HTR-8/SVneo (cell line): ENCODE measurements at regions not wholly inside any gene's neighbourhood (a gene's known extent, or its start where the extent isn't known, plus 50 kb on each side); places are given as distances from the start of the nearest gene placed in this dataset.

ENCODE experiments used
- DNase-seq: peaks from one replicate; pipeline ENCODE4 v3.0.0; 2011; ENCODE audit warnings: low spot score, mixed read lengths; ENCODE audit not compliant: insufficient read length
- FAIRE-seq: peaks from 2 replicates; lab custom pipeline; 2011; peaks lifted over from hg19 to GRCh38; lab: Jason Lieb, UNC

DNA sequence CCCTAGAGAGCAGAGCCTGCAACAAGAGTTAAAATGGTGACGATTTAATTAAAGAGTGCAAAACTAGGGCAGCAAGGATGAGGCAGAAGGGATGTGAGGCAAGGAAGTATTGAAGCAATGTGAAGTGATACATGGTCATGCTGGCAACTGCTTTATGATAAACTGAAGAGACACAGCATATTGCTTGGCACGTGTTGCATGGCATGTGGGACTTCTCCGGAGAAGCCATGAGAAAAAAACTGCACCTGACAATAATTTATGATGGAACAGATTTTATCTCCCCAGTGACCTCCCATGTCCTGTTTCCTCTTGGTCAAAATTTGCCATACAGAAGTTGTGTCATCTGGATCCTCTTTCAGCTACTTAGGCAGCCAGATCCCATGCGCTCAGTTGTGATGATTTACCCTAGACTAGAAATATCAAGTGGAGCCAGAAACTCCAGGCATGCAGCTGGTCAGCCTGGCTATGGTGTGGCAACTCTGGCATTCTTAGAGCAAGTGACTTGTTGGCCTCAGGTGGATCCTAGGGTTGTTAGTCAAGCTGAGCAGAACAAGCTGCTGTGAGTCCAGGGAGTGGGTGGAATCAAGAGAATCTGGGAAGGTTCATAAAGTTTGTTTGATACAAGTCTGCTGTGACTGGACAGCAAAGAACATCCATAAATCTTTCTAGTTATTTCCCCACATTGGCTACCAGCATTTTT, 611.4 kb upstream of the USP24 start:
- FAIRE-seq, result no peak
- DNase-seq, result no peak

DNA sequence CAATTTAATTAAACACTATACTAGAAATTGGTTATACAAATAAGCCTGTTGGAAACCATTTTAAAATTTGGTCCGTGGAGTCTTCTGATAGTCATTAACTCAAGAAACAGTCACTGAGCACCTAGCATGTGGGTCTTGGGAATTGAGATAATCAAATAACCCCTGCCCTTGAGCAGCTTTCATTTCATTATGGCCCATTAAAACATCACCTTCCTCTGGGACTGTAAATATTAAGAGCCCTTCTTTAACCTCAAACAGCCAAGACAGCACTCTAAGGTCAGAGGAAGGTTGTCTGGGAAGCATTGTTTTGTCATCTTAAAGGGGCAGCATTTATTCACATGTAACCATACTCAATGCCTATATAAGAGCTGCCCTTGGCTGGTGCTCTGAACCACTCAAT, 610.3 kb upstream of the USP24 start:
- no peak for FAIRE-seq
- no peak for DNase-seq

DNA sequence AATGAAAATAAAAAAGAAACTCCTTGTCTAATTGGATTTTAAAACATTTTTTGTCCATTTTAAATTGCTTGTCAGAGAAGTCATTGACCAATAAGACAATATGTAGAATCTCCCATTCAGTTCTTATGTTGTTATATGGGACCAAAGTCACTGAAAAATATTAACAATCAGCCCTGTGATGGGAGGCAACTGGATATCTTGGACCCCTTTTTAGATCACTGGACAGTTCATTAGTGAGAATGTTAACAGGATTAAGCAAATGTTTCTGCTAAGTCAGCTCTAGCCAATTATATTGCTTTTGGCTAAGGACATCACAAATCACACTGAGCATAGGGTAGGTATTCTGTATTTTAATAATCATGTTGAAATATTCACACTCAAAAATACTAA, 609.1 kb upstream of the USP24 start:
- FAIRE-seq, result no peak
- DNase-seq, result no peak

DNA sequence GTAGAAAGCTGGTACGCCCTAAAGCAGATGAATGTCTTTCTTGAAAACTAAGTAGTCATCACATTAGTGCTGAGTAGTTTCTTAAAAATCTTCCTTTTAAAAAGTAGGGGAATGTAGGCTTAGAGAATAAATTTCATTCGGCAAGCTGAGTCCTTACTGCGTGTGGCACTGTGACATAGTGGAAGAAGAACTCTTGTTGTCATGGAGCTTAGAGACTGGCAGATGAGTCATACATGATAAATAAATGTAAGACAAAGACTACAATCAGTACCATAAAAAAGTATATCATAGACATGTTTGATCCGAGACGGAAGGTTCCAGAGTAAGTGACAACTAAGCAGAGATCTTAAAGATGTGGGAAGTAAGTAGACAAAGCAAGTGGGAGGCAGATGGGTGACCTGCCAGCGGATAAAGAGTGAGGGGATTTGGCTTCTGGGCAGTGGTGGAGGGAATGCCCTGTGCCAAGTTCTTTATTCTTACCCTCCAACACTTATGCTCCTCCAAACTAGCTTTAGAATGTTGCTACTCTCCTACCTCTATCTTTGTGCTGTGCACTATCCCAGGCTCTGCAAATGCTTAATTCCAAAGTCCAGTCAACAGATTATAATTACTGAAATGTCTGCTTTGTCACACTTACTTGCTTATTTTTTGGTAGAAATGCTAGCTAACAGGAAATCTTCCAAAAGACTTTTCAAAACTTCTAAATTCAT, 608.5 kb upstream of the USP24 start:
- no peak for FAIRE-seq
- no peak for DNase-seq

DNA sequence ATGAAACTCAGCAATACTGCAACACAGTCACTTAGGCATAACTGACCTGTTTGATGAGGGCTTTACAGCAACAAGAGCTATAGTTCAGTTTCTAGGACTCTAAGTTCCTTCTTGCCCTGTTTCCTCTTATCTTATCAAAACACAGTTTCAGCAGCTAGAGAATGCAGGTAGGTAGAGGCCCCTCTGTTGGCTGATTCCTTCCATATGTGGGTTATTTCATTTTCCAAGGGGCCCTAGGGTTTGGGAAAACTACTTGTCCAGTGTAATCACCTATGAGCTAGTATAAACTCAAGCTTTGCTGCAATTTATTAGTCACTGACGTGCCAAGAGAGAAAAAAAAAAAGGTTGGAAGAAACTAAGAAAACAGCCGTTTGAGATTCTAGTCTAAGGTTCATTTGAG, 607.7 kb upstream of the USP24 start:
- FAIRE-seq (no peak), DNase-seq (no peak)

DNA sequence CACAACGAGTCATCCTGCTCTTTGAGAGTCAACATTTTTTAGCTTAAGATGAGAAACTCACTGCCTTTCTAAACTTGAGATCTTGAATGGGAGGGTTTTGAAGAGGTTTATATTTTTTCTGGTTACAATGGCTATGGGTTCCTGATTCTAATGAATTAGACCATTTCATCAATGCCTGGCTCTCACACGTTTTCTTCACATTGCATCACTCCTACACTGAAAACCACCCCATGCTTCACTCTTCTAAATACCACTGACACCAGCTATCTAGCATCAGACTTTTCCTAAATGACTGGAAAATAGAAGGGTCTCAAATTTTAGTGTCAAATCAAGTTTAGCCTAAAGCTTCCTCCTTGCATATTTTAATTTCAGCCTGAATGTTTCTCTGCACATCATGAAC, 606.1 kb upstream of the USP24 start:
- FAIRE-seq, result no peak
- no peak for DNase-seq

DNA sequence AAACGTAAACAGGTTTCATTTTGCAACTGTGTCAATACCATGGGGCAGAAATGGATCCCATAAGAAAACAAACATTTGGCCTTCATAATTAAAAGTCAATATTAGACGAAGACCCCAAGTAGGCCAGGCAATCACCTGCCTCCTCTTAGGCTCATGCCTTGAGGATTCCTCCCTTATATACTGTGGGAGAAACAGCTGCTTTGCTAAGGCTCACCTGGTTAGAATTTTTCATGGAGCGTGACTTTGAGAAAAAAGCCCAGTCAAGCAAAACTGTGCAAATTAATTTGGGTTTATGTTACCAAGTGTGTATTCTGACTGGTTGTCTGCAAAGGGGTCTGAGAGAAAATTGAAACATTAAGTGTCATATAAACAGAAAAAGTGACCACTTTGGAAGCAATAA, 605.3 kb upstream of the USP24 start:
- DNase-seq (no peak), FAIRE-seq (no peak)

DNA sequence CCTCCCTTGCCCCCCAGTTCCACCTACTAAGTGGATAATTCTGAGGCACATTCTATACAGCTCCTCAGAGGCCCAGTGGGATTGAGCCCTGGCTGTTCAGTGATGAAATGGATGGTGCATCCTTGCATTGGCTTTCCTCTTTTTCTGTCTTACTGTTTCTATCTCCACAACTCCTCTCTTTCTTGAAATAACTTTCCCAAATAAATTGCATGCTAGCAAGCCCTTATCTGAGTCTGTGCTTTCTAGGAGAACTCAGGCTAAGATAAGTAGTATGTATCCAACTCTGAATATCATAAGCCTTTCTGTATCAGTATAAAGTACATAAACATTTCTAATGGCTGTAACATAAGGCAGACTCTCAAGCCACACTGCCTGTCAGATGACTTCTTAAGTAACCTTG, 603.8 kb upstream of the USP24 start:
- no peak for DNase-seq
- no peak for FAIRE-seq

DNA sequence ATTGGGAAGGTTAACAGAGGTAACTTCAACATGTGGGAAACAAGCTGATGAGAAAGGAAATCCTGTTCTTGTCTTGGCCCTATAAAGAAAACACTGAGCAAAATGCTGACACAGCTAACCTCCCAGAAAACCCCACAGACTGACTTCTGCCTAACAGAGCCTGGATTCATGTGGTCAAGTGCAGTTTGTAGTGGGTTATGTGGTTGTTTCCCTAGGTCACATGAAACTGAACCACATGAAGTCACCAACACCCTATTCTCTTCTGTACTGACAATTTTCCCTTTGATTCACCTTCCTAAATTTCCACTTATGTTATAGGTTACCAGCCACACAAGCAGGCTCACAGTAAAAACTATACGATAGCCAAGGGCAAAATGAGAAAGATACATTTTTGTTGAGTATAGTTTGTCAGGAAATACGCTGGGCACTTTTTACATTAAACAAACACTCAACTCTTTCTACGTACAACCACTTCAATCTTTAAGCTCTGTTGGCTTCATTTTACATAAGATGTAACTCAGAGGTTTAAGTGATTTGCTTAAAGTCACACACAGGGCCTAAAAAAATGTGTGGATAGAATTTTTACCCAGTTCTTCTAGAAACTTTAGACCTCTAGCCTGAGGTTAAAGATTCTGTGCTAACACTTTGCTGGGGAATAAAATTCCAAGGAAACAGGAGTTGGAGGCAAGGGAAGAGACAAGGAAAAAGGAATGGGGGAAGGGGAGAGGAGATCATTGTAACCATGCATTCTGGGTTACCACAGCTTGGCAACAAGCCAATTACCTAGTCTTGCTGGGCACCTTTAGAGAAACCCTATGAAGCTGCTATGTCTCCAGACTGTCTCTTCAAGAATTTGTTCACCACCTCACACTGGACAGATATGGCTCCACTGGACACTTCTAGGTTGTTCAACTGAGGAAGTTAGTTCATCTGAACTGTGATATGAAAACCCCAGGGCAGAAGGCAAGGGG, 601.6 kb upstream of the USP24 start:
- no peak for FAIRE-seq
- DNase-seq, result no peak

DNA sequence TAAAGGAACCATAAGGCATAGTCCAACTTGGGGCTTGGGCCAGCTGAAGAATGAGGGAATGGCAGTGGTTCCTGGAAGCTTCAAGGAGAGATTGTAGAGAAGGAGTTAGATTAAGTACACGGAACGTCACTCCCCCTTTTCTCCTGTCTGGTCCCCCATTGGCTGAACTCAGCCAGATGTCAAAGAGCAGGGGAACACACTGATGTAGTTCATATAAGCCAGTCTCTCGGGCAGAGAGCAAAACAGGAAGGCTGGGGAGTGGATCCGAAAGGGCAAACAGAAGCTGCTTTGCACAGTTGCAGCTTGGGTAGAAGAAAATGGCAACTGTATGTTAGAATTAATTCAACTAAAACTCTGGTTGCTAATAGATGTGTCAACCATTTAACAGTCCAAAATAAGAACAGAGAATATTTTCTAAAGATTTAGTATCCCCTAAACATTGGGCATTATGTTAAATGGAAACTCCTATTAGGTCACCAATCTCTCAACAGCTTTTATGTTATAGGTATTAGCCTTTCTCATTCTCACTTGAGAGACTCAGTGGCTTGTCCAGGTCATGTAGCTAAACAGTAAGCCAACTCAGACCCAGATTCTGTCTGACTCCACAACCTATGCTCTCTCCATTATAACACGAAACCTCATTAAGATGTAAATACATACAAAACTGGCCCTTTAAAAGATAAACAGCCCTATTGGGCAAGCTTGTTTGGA, 600.7 kb upstream of the USP24 start:
- FAIRE-seq (no peak), DNase-seq (no peak)

DNA sequence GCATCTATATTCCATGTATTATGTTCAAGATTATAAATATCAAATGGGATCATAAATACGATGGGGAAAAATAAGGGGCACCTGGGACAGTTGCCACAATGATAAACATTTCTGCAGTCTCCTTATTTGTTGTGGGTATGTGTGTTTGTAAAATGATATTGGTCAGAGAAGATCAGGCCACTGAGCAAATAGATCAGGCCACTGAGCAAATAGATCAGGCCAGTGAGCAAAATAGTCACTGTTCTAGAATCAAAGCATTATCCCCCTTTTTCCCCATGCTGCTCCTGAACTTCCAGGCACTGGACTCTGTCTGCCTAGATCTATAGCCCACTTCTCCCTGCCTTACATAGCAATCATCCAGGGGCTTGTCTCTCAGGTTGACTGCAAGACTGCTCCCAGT, 599.8 kb upstream of the USP24 start:
- no peak for FAIRE-seq

DNA sequence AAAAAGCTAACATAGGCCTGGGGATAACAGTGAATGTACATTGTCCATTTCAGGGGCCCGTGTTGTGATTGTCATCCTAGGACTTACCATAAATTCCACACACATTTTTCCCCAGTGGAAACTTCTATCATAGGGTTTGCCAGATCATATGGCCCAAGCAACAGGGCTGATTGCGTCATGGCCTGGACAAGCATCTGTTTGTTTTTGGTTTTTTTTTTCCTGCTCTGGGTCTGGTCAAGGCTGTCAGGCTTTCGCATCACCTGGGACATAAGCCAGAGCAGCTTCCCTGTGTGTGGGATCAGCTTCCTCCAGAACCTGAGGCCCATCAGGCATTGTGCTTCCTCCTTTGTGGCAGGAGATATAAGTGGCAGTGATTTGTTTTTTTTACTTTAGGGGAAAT, 598.5 kb upstream of the USP24 start:
- DNase-seq (no peak), FAIRE-seq (no peak)

More for the DNA sequence above, 599.8 kb upstream of the USP24 start:
- DNase-seq, result no peak

DNA sequence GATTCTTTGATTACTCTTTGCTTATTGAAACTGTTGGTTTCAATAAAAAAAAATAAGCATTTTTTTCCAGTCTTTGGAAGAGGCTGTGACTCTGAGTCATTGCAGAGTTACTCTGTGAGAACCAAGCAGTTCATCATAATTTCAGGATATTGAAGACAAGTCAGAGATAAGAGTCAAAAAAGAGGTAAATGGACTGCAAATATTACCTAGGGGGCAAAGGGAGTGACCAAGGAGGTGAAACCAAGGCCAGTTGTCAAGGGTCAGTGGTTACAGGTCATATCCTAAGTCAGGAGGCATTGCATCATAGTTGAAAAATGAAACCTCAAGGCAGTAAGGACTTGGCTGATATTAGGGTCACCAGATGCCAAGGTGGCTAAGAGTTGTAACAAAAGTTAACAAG, 597.1 kb upstream of the USP24 start:
- FAIRE-seq (no peak), DNase-seq (no peak)

DNA sequence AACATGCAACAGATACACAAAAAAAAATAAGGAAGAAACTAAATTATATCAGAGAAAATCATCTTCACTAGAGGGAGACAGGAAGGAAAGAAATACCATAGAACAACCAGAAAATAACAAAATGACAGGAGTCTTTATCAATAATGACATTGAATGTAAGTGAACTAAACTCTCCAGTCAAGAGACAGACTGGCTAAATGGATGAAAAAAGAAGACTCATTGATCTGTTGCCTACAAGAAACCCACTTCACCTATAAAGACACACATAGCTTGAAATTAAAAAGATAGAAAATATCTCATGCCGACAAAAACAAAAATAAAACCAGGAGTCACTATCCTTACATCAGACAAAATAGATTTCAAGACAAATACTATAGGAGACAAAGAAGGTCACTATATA, 593.1 kb upstream of the USP24 start:
- no peak for FAIRE-seq

DNA sequence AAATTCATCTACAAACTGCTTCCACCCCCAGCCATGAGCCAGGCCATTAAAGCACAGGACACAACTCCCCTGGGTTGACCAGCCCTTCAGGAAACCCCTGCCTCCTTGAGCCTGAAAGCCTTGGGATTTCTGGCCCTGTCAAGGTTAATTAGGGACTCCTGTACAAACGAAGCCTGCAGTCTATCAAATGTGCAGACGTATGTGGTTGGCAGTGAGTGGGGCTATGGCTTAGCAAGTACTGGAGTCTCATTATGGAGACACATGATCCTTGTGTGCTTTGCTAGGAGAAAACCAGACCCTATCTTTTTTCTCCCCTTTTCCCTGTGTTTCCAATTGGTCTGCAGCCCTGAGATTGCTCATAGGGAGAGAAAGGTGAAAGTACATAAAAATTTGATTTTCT, 588.3 kb upstream of the USP24 start:
- FAIRE-seq (no peak), DNase-seq (no peak)

More for the DNA sequence above, 593.1 kb upstream of the USP24 start:
- DNase-seq, result no peak

DNA sequence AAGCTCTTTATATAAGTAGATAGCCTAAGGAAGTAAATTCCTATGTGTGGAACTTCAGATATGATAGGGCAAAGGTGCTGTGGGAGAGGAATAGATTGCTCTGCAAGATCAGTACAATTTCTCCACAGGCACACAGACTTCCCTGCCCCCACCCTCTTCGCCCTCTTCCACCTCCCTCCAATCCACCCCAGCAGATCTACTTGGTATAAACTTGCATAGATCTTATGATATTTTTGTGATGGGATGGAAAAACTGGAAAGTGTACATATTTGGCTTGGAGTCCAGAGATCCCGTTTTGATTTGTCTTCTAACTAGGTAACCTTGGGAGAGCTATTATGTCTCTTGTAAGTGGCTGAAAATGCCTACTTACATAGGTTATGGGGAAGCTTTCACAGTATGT, 586.3 kb upstream of the USP24 start:
- DNase-seq (no peak), FAIRE-seq (no peak)

DNA sequence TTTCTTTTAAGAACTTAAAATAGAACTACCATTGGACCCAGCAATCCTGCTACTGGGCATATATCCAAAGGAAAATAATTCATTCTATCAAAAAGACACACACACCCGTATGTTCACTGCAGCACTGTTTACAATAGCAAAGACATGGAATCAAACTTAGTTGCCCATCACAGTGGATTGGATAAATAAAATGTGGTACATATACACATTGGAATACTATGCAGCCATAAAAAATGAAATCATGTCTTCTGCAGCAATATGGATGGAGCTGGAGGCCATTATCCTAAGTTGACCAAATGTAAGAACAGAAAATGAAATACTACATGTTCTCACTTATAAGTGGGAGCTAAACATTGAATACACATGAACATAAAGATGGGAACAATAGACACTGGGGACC, 585.3 kb upstream of the USP24 start:
- no peak for FAIRE-seq
- DNase-seq, result no peak

DNA sequence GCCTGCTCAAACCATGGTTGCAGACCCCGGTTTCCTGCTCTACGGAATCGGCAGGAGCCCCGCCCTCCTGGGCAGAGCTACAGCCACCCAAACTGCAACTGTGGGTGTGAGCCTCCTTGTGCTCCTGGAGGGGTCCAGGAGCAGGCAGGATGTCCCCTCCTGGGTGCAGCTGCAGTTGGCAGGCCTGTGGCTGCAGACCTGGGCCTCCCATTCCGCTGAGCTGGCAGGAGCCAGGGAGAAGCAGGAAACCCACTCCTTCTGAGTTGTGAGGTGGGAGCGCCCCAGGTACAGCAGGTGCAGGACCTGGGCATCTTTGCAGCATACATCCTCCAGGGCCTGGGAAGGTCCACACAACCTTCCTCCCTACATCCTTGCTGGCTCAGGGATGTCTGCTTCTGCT, 578.7 kb upstream of the USP24 start:
- DNase-seq, result no peak
- FAIRE-seq, result no peak

DNA sequence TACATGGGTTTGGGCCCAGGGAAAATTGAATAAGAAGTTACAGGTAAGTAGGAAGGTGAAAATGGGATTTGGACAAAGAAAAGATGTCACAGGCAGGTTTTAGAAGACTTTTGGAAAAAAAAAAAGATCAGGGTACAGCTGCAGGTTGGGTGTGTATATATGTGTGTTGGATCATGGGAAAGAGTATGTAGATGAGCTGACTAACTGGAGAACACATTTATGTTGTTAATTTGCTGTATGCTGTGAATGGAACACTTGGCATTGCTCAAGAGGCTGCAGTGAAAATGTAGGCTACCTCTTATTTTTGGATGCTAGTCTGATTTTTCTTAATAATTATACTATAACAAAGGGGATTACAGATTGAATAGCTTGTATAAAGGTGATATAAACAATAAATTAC, 577.7 kb upstream of the USP24 start:
- FAIRE-seq, result no peak
- DNase-seq, result no peak

DNA sequence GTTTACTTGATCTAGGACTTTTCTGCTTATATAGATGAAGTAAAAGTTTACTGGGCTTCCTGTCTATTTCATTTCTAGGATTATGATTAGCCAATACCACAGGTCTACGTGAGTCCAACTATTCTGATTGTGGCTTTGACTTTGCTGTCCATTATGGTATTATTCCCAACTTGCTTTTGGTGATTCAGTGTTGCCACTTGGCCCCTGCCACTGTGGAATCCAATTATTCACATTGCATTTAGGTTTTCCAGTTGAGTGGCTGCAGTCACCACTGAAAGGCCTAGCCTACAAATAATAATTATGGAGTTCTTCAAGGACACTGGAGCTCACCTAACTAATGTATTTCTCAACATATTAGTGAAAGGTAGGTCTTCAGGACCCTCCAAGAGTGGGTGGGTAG, 574.3 kb upstream of the USP24 start:
- FAIRE-seq (no peak), DNase-seq (no peak)
